HL-60 (cell line): ENCODE measurements at regions not wholly inside any gene's neighbourhood (a gene's known extent, or its start where the extent isn't known, plus 50 kb on each side); places are given as distances from the start of the nearest gene placed in this dataset.

Experiments used
- CTCF ChIP-seq: IDR thresholded peaks from one replicate; pipeline ENCODE4 v1.5.1; 2011; ENCODE audit warnings: low read length, control low read depth, inconsistent platforms; ENCODE audit not compliant: insufficient read depth
- GABPA ChIP-seq: IDR thresholded peaks from 2 replicates; pipeline ENCODE4 v1.6.1; 2012; ENCODE audit warnings: low read depth

- TF ChIP-seq CTCF = no peak
- no peak for TF ChIP-seq GABPA
These were observed 485.3 kb downstream of the CBLN2 start for GRCh38 chr18:72058851-72059250.
